ENCODE measurements at regions not wholly inside any gene's neighbourhood (a gene's known extent, or its start where the extent isn't known, plus 50 kb on each side); places are given as distances from the start of the nearest gene placed in this dataset.

- H3K27ac ChIP-seq: no peak overlapping the region
- no peaks in the 10 kb centered on the region for H3K27me3 ChIP-seq
- no peaks in the 10 kb centered on the region for H3K36me3 ChIP-seq
- intact Hi-C loops (cut with DNase I; ENCODE audit: low total_unique reads): no loop called here
- H3K4me1 ChIP-seq: no peaks in the 10 kb centered on the region
- TF ChIP-seq CTCF (IDR thresholded peaks at IDR 0.05) (no peak), POLR2AphosphoS5 (IDR thresholded peaks at IDR 0.05) (no peak), POLR2A (IDR thresholded peaks at IDR 0.05) (no peak)
- DNase-seq (ENCODE audit: low spot score in 2 of 2): no peak
- H3K9me3 ChIP-seq: peaks cover 0 to 12% of the 10 kb centered on the region in 2 donors
- no peak overlapping the region for H3K4me3 ChIP-seq
Measured at GRCh38 chr5:97832645-97833296, 649.7 kb upstream of the RIOK2 start.

- TF ChIP-seq POLR2A (IDR thresholded peaks at IDR 0.05) (no peak), CTCF (IDR thresholded peaks at IDR 0.05) (no peak), POLR2AphosphoS5 (IDR thresholded peaks at IDR 0.05) (no peak)
- Histone ChIP-seq H3K4me1 (no peaks in the 10 kb centered on the region), H3K9me3 (peaks cover 0 to 12% of the 10 kb centered on the region in 2 donors), H3K36me3 (no peaks in the 10 kb centered on the region), H3K4me3 (no peak overlapping the region), H3K27ac (no peak overlapping the region), H3K27me3 (no peaks in the 10 kb centered on the region)
- DNase-seq (ENCODE audit: low spot score in 2 of 2): no peak
- intact Hi-C loops (cut with DNase I; ENCODE audit: low total_unique reads): loop anchor here (2.0 kb wide), 1 partner anchor 28 kb away; no protein-coding TSS in a partner anchor
Measured at GRCh38 chr5:97834561-97834960, 651.5 kb upstream of the RIOK2 start.

- H3K4me1 ChIP-seq: no peaks in the 10 kb centered on the region
- no peak for TF ChIP-seq POLR2AphosphoS5 (IDR thresholded peaks at IDR 0.05)
- no peak for TF ChIP-seq CTCF (IDR thresholded peaks at IDR 0.05)
- no peak for TF ChIP-seq POLR2A (IDR thresholded peaks at IDR 0.05)
- DNase-seq (ENCODE audit: low spot score in 2 of 2): no peak
- intact Hi-C loops (cut with DNase I; ENCODE audit: low total_unique reads): loop anchor here (2.0 kb wide), 1 partner anchor 28 kb away; no protein-coding TSS in a partner anchor
- peaks cover 0 to 12% of the 10 kb centered on the region in 2 donors for H3K9me3 ChIP-seq
- no peaks in the 10 kb centered on the region for H3K36me3 ChIP-seq
- H3K27me3 ChIP-seq: no peaks in the 10 kb centered on the region
- H3K27ac ChIP-seq: no peak overlapping the region
- no peak overlapping the region for H3K4me3 ChIP-seq
Measured at GRCh38 chr5:97835112-97835511, 652.1 kb upstream of the RIOK2 start.

GRCh38 chr5:97836816-97837215 is 653.8 kb upstream of the RIOK2 start:
- peaks cover 0 to 6% of the 10 kb centered on the region in 2 donors for H3K9me3 ChIP-seq
- no peak overlapping the region for H3K27ac ChIP-seq
- no peaks in the 10 kb centered on the region for H3K36me3 ChIP-seq
- H3K4me1 ChIP-seq: no peaks in the 10 kb centered on the region
- H3K27me3 ChIP-seq: no peaks in the 10 kb centered on the region
- H3K4me3 ChIP-seq: no peak overlapping the region
- no peak for TF ChIP-seq CTCF (IDR thresholded peaks at IDR 0.05)
- TF ChIP-seq POLR2AphosphoS5 (IDR thresholded peaks at IDR 0.05): no peak
- TF ChIP-seq POLR2A (IDR thresholded peaks at IDR 0.05): no peak
- no peak for DNase-seq (ENCODE audit: low spot score in 2 of 2)
- intact Hi-C loops (cut with DNase I; ENCODE audit: low total_unique reads): no loop called here

- H3K27me3 ChIP-seq: no peaks in the 10 kb centered on the region
- TF ChIP-seq POLR2AphosphoS5 (IDR thresholded peaks at IDR 0.05): no peak
- no peak for TF ChIP-seq POLR2A (IDR thresholded peaks at IDR 0.05)
- no peak for TF ChIP-seq CTCF (IDR thresholded peaks at IDR 0.05)
- no peak overlapping the region for H3K4me3 ChIP-seq
Measured at GRCh38 chr5:97838214-97838613, 655.2 kb upstream of the RIOK2 start.

More at GRCh38 chr5:97838214-97838613, 655.2 kb upstream of the RIOK2 start:
- intact Hi-C loops (cut with DNase I; ENCODE audit: low total_unique reads): no loop called here
- Histone ChIP-seq H3K9me3 (no peaks in the 10 kb centered on the region), H3K27ac (no peak overlapping the region), H3K36me3 (no peaks in the 10 kb centered on the region), H3K4me1 (no peaks in the 10 kb centered on the region)
- DNase-seq (ENCODE audit: low spot score in 2 of 2): no peak
